Karpas-422 (cell line): ENCODE measurements at regions not wholly inside any gene's neighbourhood (a gene's known extent, or its start where the extent isn't known, plus 50 kb on each side); places are given as distances from the start of the nearest gene placed in this dataset.
"Not testable (repeated sequence)": the region's sequence is repeated elsewhere in the genome, so short reads cannot be mapped to it uniquely, and the experiment has no call there.

ENCODE experiments used
- DNase-seq: peaks from one replicate; pipeline ENCODE4 v3.0.0-alpha.2; 2015
- H2AFZ ChIP-seq: fragments of 200-600 bp; sonication (generic); 2 replicates; pipeline ENCODE4 v1.6.1; 2014; ENCODE audit warnings: antibody characterized with exemption, low read length, mixed read lengths
- H3K27ac ChIP-seq: fragments of 200-600 bp; sonication (generic); 2 replicates; pipeline ENCODE4 v1.5.1; 2014; ENCODE audit warnings: mild to moderate bottlenecking, low read length, moderate library complexity
- H3K27me3 ChIP-seq: fragments of 200-600 bp; sonication (generic); 2 replicates; pipeline ENCODE4 v1.6.1; 2014; ENCODE audit warnings: low read length, mixed read lengths
- H3K36me3 ChIP-seq: fragments of 200-600 bp; sonication (generic); 2 replicates; pipeline ENCODE4 v1.6.1; 2014; ENCODE audit warnings: low read length, mixed read lengths; ENCODE audit not compliant: insufficient read depth
- H3K4me1 ChIP-seq: fragments of 200-600 bp; sonication (generic); 2 replicates; pipeline ENCODE4 v1.6.1; 2014; ENCODE audit warnings: mild to moderate bottlenecking, low read length, mixed read lengths
- H3K4me2 ChIP-seq: fragments of 200-600 bp; sonication (generic); 2 replicates; pipeline ENCODE4 v1.6.1; 2014; ENCODE audit warnings: low read length, low read depth, mild to moderate bottlenecking; ENCODE audit not compliant: poor library complexity, severe bottlenecking
- H3K4me3 ChIP-seq: fragments of 200-600 bp; sonication (generic); 2 replicates; pipeline ENCODE4 v1.5.1; 2014; ENCODE audit warnings: mild to moderate bottlenecking, antibody characterized with exemption, low read length, mixed read lengths
- H3K79me2 ChIP-seq: fragments of 200-600 bp; sonication (generic); 2 replicates; pipeline ENCODE4 v1.6.1; 2014; ENCODE audit warnings: mild to moderate bottlenecking, low read length, mixed read lengths
- H3K9ac ChIP-seq: fragments of 200-600 bp; sonication (generic); 2 replicates; pipeline ENCODE4 v1.6.0; 2014; ENCODE audit warnings: low read length
- H3K9me2 ChIP-seq: fragments of 200-600 bp; sonication (generic), shearing (Covaris generic); replicated peaks from 2 replicates; pipeline ENCODE4 v1.6.0; 2014; ENCODE audit warnings: mild to moderate bottlenecking, low read length, moderate library complexity; ENCODE audit not compliant: insufficient read depth
- H3K9me3 ChIP-seq: fragments of 300-700, 200-600 bp; sonication (generic); 2 replicates; pipeline ENCODE4 v1.6.1; 2014; ENCODE audit warnings: low read length, mixed read lengths
- H4K20me1 ChIP-seq: fragments of 200-600 bp; sonication (generic); 2 replicates; pipeline ENCODE4 v1.6.1; 2014; ENCODE audit warnings: mild to moderate bottlenecking, antibody characterized with exemption, low read length, low read depth; ENCODE audit not compliant: insufficient read depth

DNA sequence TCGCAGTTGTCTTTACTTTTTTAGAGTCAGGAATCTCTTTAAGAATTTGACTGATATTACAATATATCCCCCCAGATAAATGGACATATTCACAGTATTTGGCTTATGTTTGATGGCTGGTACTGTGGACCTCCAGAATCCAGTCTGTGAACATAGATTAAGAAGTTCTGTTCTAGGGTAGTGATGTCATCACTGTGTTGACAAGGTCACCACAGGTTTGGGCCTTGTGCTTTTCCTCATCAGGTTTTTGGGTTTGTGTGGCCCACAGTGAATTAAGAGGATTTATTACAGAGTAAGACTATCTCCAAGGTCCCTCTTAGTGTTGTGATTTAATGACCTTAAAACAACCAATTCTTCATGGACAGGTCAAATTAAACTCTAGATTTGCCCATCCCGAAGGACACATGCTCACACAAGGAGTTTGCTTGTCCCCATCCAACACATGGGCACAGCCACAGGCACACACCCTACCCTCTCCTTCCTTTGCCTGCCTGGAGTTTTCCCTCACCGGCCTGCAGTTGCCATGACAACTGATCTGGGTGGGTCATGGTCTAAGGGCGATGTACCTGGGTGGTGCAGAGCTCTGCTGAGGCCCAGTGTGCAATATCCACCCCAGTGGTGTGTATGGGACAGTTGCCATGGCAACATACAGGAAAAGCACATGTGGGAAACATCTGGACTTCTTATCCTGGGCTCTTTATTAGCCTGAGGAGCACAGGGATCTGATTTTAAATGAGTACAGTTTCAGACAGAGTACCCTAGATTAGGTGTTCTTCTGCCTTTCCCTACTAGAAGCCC is 98.6 kb downstream of the NAV1 start:
- no peaks in the 10 kb centered on the region for H3K4me1 ChIP-seq
- H3K36me3 ChIP-seq, result no peaks in the 10 kb centered on the region
- H3K4me2 ChIP-seq, result no peak overlapping the region
- H4K20me1 ChIP-seq, result no peaks in the 10 kb centered on the region
- no peaks in the 10 kb centered on the region for H3K79me2 ChIP-seq
- H2AFZ ChIP-seq, result no peak overlapping the region
- DNase-seq, result no peak
- no peak overlapping the region for H3K9ac ChIP-seq
- no peaks in the 10 kb centered on the region for H3K27me3 ChIP-seq
- H3K4me3 ChIP-seq, result no peak overlapping the region
- no peaks in the 10 kb centered on the region for H3K9me3 ChIP-seq
- no peaks in the 10 kb centered on the region for H3K9me2 ChIP-seq
- H3K27ac ChIP-seq, result no peak overlapping the region

DNA sequence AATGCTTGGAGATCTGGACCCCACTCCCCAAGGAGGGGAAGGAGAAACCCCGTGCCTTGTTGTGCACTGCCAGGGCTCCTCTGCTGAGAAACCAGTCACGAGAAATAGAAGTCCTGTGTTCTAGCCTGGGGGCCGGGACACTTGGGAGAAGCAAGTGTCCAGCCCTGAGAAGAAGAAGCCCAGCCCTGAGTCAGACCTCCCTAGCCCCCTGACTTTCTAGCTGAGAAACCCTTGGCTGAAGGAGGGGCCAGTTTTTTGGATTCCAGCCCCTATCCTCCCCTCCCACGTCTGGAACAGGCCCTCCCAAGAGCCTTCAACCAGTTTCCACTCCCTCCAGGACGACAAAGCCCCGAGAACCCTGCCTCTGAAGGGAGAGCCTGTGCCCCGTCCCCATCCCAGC is 100.5 kb downstream of the NAV1 start:
- H3K27ac ChIP-seq, result no peak overlapping the region
- H3K79me2 ChIP-seq, result no peaks in the 10 kb centered on the region
- no peak for DNase-seq
- H3K4me2 ChIP-seq, result no peak overlapping the region
- no peak overlapping the region for H3K4me3 ChIP-seq
- H3K9me2 ChIP-seq, result no peaks in the 10 kb centered on the region
- no peak overlapping the region for H2AFZ ChIP-seq
- no peaks in the 10 kb centered on the region for H3K27me3 ChIP-seq
- H4K20me1 ChIP-seq, result no peaks in the 10 kb centered on the region
- no peaks in the 10 kb centered on the region for H3K36me3 ChIP-seq
- H3K9ac ChIP-seq, result no peak overlapping the region
- H3K4me1 ChIP-seq, result no peaks in the 10 kb centered on the region
- H3K9me3 ChIP-seq, result no peaks in the 10 kb centered on the region

DNA sequence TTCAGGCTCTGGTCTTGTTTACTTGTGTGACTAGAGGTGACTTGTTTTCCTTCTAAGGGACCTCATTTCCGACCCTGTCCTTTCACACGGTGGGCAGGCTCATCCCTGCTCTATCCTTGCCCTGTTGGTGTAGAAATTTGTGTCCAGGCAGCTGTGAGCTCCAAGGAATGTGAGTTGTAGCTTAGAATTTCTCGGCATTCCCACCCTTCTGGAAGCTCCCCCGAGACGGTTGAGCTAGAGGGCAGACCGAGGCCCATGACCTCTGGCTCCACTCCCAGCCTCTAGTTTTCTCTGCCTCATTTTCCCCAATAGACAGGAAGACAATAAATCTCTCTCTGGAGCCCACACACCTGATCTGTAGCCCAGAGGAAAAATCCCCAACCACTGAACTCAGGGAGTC is 100.9 kb downstream of the NAV1 start:
- Histone ChIP-seq H3K9me2 (no peaks in the 10 kb centered on the region), H4K20me1 (no peaks in the 10 kb centered on the region), H3K27me3 (no peaks in the 10 kb centered on the region), H3K9me3 (no peaks in the 10 kb centered on the region), H3K9ac (no peak overlapping the region), H3K4me3 (no peak overlapping the region), H3K36me3 (no peaks in the 10 kb centered on the region), H3K79me2 (no peaks in the 10 kb centered on the region), H2AFZ (no peak overlapping the region), H3K4me1 (no peaks in the 10 kb centered on the region), H3K4me2 (no peak overlapping the region), H3K27ac (no peak overlapping the region)
- no peak for DNase-seq

DNA sequence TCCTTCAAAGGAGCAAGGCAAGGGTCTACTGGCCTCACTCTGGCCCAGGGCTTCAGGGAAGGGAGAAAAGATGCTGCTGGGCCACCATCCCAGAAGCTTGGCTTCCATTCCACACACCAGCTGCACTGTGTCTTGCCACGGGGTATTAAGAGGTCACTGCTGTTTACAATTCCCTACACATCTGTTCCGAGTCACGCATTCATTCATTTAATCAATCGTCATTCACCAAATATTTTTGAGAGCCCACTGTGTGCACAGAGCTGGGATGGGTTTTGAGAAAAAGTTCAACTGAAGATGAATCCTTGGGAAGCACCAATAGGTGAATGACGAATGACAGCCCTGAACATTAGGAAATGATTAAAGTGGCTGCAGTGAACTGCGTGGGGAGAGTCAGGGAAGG is 101.7 kb downstream of the NAV1 start:
- H4K20me1 ChIP-seq, result no peaks in the 10 kb centered on the region
- H3K4me2 ChIP-seq, result no peak overlapping the region
- no peaks in the 10 kb centered on the region for H3K4me1 ChIP-seq
- H3K9me2 ChIP-seq, result no peaks in the 10 kb centered on the region
- H3K9ac ChIP-seq, result no peak overlapping the region
- no peaks in the 10 kb centered on the region for H3K36me3 ChIP-seq
- H3K4me3 ChIP-seq, result no peak overlapping the region
- H3K9me3 ChIP-seq, result no peaks in the 10 kb centered on the region
- no peak overlapping the region for H3K27ac ChIP-seq
- DNase-seq, result no peak
- no peaks in the 10 kb centered on the region for H3K79me2 ChIP-seq
- no peaks in the 10 kb centered on the region for H3K27me3 ChIP-seq
- H2AFZ ChIP-seq, result no peak overlapping the region

GRCh38 chr1:201641524-201642253 is 102.8 kb downstream of the NAV1 start:
- H3K9ac ChIP-seq, result no peak overlapping the region
- no peaks in the 10 kb centered on the region for H3K9me2 ChIP-seq
- no peak overlapping the region for H2AFZ ChIP-seq
- DNase-seq, result no peak
- H3K4me2 ChIP-seq, result no peak overlapping the region
- no peaks in the 10 kb centered on the region for H4K20me1 ChIP-seq
- no peaks in the 10 kb centered on the region for H3K79me2 ChIP-seq
- no peaks in the 10 kb centered on the region for H3K27me3 ChIP-seq
- no peaks in the 10 kb centered on the region for H3K9me3 ChIP-seq
- no peak overlapping the region for H3K27ac ChIP-seq
- H3K4me3 ChIP-seq, result no peak overlapping the region
- no peaks in the 10 kb centered on the region for H3K4me1 ChIP-seq
- H3K36me3 ChIP-seq, result no peaks in the 10 kb centered on the region

DNA sequence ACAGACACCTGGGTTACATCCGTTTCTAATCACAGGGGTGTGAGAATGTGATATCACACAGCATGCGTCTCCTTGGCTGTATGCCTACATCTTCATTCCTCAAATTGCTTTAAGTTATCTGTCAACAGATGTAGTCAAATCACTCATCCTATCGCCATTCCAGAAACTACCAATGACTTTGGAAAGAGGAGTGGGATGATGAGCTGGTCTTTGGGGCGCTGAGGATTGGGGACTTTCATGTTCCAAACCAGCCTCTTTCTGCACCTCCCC is 104.8 kb downstream of the NAV1 start:
- no peak overlapping the region for H3K4me3 ChIP-seq
- H3K9ac ChIP-seq, result no peak overlapping the region

DNA sequence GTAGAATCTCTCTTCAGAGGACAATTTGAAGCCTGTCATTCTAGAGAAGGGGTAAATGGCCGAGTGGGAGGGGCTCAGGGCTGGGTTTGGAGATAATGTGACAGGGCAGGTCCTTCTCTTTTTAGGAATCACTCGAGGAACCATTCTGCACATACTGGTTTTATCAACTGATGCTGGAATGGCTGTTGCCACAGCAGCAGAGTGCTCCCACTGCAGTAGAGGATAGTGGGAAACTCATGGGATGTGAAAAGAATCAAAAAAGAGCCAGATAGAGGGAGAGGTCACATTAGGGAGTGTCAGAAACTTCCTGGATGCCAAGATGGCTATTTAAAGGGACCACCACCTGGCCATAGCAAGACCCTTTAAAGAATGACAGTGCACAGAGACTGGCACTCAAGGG is 105.3 kb downstream of the NAV1 start:
- Histone ChIP-seq H4K20me1 (no peaks in the 10 kb centered on the region), H2AFZ (no peak overlapping the region), H3K79me2 (no peaks in the 10 kb centered on the region), H3K4me3 (no peak overlapping the region), H3K4me1 (no peaks in the 10 kb centered on the region), H3K36me3 (no peaks in the 10 kb centered on the region), H3K27ac (no peak overlapping the region), H3K27me3 (no peaks in the 10 kb centered on the region), H3K9me3 (no peaks in the 10 kb centered on the region), H3K9ac (no peak overlapping the region), H3K4me2 (no peak overlapping the region), H3K9me2 (no peaks in the 10 kb centered on the region)
- no peak for DNase-seq

More for the DNA sequence above, 104.8 kb downstream of the NAV1 start:
- no peaks in the 10 kb centered on the region for H4K20me1 ChIP-seq
- H3K27ac ChIP-seq, result no peak overlapping the region
- no peak overlapping the region for H2AFZ ChIP-seq
- H3K4me1 ChIP-seq, result no peaks in the 10 kb centered on the region
- no peaks in the 10 kb centered on the region for H3K27me3 ChIP-seq
- H3K9me2 ChIP-seq, result no peaks in the 10 kb centered on the region
- no peak for DNase-seq
- H3K79me2 ChIP-seq, result no peaks in the 10 kb centered on the region
- no peak overlapping the region for H3K4me2 ChIP-seq
- no peaks in the 10 kb centered on the region for H3K9me3 ChIP-seq
- H3K36me3 ChIP-seq, result no peaks in the 10 kb centered on the region

GRCh38 chr1:201645000-201645399 is 106.1 kb downstream of the NAV1 start:
- not testable (repeated sequence) for H3K79me2 ChIP-seq, H3K4me3 ChIP-seq, H2AFZ ChIP-seq, H3K9me2 ChIP-seq, H3K36me3 ChIP-seq, H3K27ac ChIP-seq, H3K4me1 ChIP-seq, H3K9me3 ChIP-seq, H3K9ac ChIP-seq, H4K20me1 ChIP-seq, H3K27me3 ChIP-seq, DNase-seq, H3K4me2 ChIP-seq
